GM23338 (cell line): ENCODE measurements at regions not wholly inside any gene's neighbourhood (a gene's known extent, or its start where the extent isn't known, plus 50 kb on each side); places are given as distances from the start of the nearest gene placed in this dataset.
A peak's percentile ranks its signal among the peaks of the same experiment; 100 is the strongest.

Experiments used
- ATAC-seq: fragments of 200-7000 bp; cut with Tn5 transposase; 3 replicates; pipeline ENCODE4 v1.9.1; 2020
- DNase-seq: peaks from one replicate; pipeline ENCODE4 v3.0.0-alpha.2; 2015; ENCODE audit warnings: low spot score
- H2AFZ ChIP-seq: fragments of 200-600 bp; sonication (generic); 2 replicates; pipeline ENCODE4 v1.8.0; 2016; ENCODE audit warnings: antibody characterized with exemption, mild to moderate bottlenecking, moderate library complexity
- H3F3A ChIP-seq: fragments of 200-600 bp; sonication (generic); replicated peaks from 2 replicates; pipeline ENCODE4 v1.8.0; 2017; ENCODE audit warnings: antibody characterized with exemption, mixed run types, low read depth
- H3K27ac ChIP-seq: fragments of 200-600 bp; sonication (generic); 2 replicates; pipeline ENCODE4 v1.6.1; 2016; ENCODE audit warnings: low read depth
- H3K27me3 ChIP-seq: fragments of 200-600 bp; sonication (generic); 2 replicates; pipeline ENCODE4 v1.8.0; 2016; ENCODE audit warnings: mild to moderate bottlenecking, mixed run types, moderate library complexity; ENCODE audit not compliant: insufficient read depth
- H3K36me3 ChIP-seq: fragments of 200-600 bp; sonication (generic); 2 replicates; pipeline ENCODE4 v1.8.0; 2016; ENCODE audit warnings: mild to moderate bottlenecking; ENCODE audit not compliant: insufficient read depth
- H3K4me1 ChIP-seq: fragments of 200-600 bp; sonication (generic); 2 replicates; pipeline ENCODE4 v1.8.0; 2016; ENCODE audit warnings: mild to moderate bottlenecking, moderate library complexity; ENCODE audit not compliant: insufficient read depth
- H3K4me2 ChIP-seq: fragments of 200-600 bp; sonication (generic); 2 replicates; pipeline ENCODE4 v1.7.1; 2017; ENCODE audit warnings: mixed run types
- H3K4me3 ChIP-seq: fragments of 200-600 bp; sonication (generic); 2 replicates; pipeline ENCODE4 v1.6.1; 2016; ENCODE audit warnings: mixed run types
- H3K79me2 ChIP-seq: fragments of 200-600 bp; sonication (generic); replicated peaks from 2 replicates; pipeline ENCODE4 v1.8.0; 2017; ENCODE audit warnings: mild to moderate bottlenecking; ENCODE audit not compliant: insufficient read depth
- H3K9me2 ChIP-seq: fragments of 200-600 bp; sonication (generic); 2 replicates; pipeline ENCODE4 v1.8.0; 2017; ENCODE audit not compliant: insufficient read depth
- H4K20me1 ChIP-seq: fragments of 200-600 bp; sonication (generic); replicated peaks from 2 replicates; pipeline ENCODE4 v1.8.0; 2017; ENCODE audit warnings: mild to moderate bottlenecking; ENCODE audit not compliant: insufficient read depth
- H3K27ac Mint-ChIP-seq: 2 replicates; pipeline ENCODE4 v1.8.0; 2020; ENCODE audit warnings: inconsistent platforms, mild to moderate bottlenecking, moderate library complexity, mixed read lengths
- H3K27me3 Mint-ChIP-seq: 3 replicates; pipeline ENCODE4 v1.8.0; 2022; ENCODE audit warnings: low read depth, mild to moderate bottlenecking, moderate library complexity, mixed read lengths, inconsistent platforms; ENCODE audit not compliant: insufficient read depth, poor library complexity
- H3K36me3 Mint-ChIP-seq: 3 replicates; pipeline ENCODE4 v1.8.0; 2021; ENCODE audit warnings: low read depth, mild to moderate bottlenecking, inconsistent platforms, moderate library complexity, mixed read lengths
- H3K4me1 Mint-ChIP-seq: 3 replicates; pipeline ENCODE4 v1.8.0; 2020; ENCODE audit warnings: mild to moderate bottlenecking, inconsistent platforms, mixed read lengths
- H3K4me3 Mint-ChIP-seq: 3 replicates; pipeline ENCODE4 v1.8.0; 2021; ENCODE audit warnings: moderate library complexity, mild to moderate bottlenecking, inconsistent platforms, mixed read lengths
- H3K9me3 Mint-ChIP-seq: 3 replicates; pipeline ENCODE4 v1.8.0; 2020; ENCODE audit warnings: moderate library complexity, mild to moderate bottlenecking, inconsistent platforms, mixed read lengths
- EZH2 ChIP-seq: fragments of 200-600 bp; sonication (generic); IDR thresholded peaks from one replicate; pipeline ENCODE4 v1.8.0; 2017; ENCODE audit warnings: antibody characterized with exemption, mild to moderate bottlenecking, low read depth; ENCODE audit not compliant: unreplicated experiment
- EZH2phosphoT487 ChIP-seq: fragments of 200-600 bp; sonication (generic); IDR thresholded peaks from one replicate; pipeline ENCODE4 v1.8.1; 2018; ENCODE audit warnings: antibody characterized with exemption; ENCODE audit not compliant: unreplicated experiment
- JUNB ChIP-seq: IDR thresholded peaks from one replicate; pipeline ENCODE4 v1.6.1; 2016; ENCODE audit warnings: antibody characterized with exemption; ENCODE audit not compliant: unreplicated experiment
- POLR2AphosphoS5 ChIP-seq: IDR thresholded peaks from 2 replicates; pipeline ENCODE4 v1.6.1; 2016; ENCODE audit warnings: antibody characterized with exemption, low read depth
- STAT1 ChIP-seq: IDR thresholded peaks from one replicate; pipeline ENCODE4 v1.6.1; 2016; ENCODE audit warnings: antibody characterized with exemption; ENCODE audit not compliant: unreplicated experiment
- ZNF114 ChIP-seq: fragments of 250-450 bp; sonication (Bioruptor Pico); IDR thresholded peaks from 2 replicates; pipeline ENCODE4 v1.5.0; 2020; ENCODE audit warnings: mild to moderate bottlenecking, moderate library complexity
- ZNF331 ChIP-seq: fragments of 250-450 bp; sonication (Bioruptor Pico); IDR thresholded peaks from 2 replicates; pipeline ENCODE4 v1.5.0; 2020; ENCODE audit warnings: low read depth, mild to moderate bottlenecking, moderate library complexity
- TF ChIP-seq, protein P1 (sequence below): IDR thresholded peaks from 2 replicates; pipeline ENCODE4 v1.6.1; 2016; ENCODE audit warnings: antibody characterized with exemption
- TF ChIP-seq, protein P2 (sequence below), 2 experiments: fragments of 200-600 bp in 1 of 2; sonication (generic) in 1 of 2; conservative IDR thresholded peaks; 2 replicates each; pipeline versions ENCODE4 v1.5.1 to v1.6.1; 2016 to 2017; ENCODE audit warnings: antibody characterized with exemption in 2 of 2, low read depth in 2 of 2, mild to moderate bottlenecking in 2 of 2, moderate library complexity in 1 of 2

DNA sequence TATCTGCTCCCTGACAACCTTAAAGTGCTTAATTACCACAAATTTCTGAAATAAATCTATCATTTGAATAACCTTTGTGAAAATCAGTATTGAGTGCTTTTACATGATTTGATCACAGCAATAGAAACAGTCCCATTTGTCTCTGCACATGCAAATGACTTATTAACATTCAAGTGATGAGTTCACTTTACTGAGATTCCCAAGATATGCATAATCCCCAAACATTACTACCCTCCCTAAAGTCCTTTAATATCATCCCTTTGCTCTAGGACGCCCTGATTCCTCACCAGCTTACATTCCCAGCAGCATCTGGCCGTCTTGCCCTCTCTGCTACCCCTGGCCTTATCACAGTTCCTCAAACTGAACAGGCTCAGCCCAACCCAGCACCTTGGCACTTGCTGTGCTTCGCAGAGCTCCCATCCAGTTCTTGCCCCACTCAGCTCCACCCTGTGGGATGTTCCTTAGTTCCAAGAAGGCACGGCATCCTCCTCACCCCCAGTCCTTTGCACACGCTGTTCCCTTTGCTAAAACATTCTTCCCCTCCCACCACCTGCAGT lies 347.5 kb downstream of the PREX1 start:
- Histone ChIP-seq H3K4me1 (no peaks in the 10 kb centered on the region), H3K79me2 (no peaks in the 10 kb centered on the region), H3F3A (no peaks in the 10 kb centered on the region), H2AFZ (no peak overlapping the region), H3K4me3 (no peak overlapping the region), H3K36me3 (no peaks in the 10 kb centered on the region), H3K27ac (no peak overlapping the region), H3K27me3 (no peaks in the 10 kb centered on the region), H3K9me2 (no peaks in the 10 kb centered on the region), H3K4me2 (no peak overlapping the region), H4K20me1 (no peaks in the 10 kb centered on the region)
- Mint-ChIP-seq H3K36me3 (peaks cover 8% of the 10 kb centered on the region; the same call in 2 of the 3 replicates), H3K4me3 (no peak overlapping the region), H3K27me3 (peaks cover 7% of the 10 kb centered on the region), H3K27ac (no peak overlapping the region), H3K9me3 (peaks cover 7% of the 10 kb centered on the region), H3K4me1 (peaks cover 17% of the 10 kb centered on the region)
- ATAC-seq (peak; percentile 24; the same call in 1 of the 3 replicates), DNase-seq (no peak)
- no peak for TF ChIP-seq EZH2
- no peak for TF ChIP-seq ZNF331
- TF ChIP-seq EZH2phosphoT487, result no peak

DNA sequence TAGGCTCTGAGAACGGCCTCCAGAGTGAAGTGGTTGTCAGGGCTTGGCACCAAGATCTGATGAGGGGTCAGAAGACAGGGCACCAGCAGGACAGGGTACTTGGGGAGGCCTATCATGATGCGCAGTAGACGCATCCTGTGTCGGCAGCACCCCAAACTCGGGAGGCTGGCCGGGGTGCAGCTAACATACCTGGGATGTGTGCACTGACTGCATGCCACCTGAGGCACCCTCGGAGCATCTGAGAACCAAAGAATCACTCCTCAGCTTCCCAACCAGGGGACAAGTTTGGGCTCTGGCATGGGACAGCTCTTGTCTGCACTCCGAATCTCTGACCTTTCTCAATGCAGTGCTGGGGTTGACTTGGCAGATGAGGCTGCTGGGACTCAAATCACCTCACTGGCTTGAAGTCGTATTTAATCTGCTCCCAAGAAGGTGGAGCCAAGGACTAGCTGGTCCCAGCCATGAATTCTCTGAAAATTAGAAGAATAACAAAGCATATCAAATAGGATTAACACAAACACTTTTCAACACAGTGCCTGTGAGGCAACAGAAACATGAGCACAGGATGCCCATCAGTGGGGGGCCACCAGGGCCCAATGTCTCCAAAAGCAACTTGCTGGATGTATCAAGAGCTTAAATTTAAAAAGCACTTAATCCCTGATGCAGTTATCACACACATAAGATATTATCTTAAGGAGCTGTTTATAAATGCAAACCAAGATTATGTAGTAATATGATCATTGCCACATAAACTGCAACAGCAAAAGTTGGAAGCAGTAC lies 348.8 kb downstream of the PREX1 start:
- no peaks in the 10 kb centered on the region for H4K20me1 ChIP-seq
- H3K4me3 ChIP-seq, result no peak overlapping the region
- no peak overlapping the region for H3K4me2 ChIP-seq
- H3K27me3 Mint-ChIP-seq, result peaks cover 7% of the 10 kb centered on the region
- H3K9me2 ChIP-seq, result no peaks in the 10 kb centered on the region
- H3K4me1 Mint-ChIP-seq, result peaks cover 17% of the 10 kb centered on the region
- no peaks in the 10 kb centered on the region for H3K27me3 ChIP-seq
- no peaks in the 10 kb centered on the region for H3K36me3 ChIP-seq
- H3K4me3 Mint-ChIP-seq, result no peak overlapping the region
- H3K36me3 Mint-ChIP-seq, result peaks cover 8% of the 10 kb centered on the region; the same call in 2 of the 3 replicates
- no peaks in the 10 kb centered on the region for H3F3A ChIP-seq
- H3K27ac Mint-ChIP-seq, result peak overlapping the region; percentile 68; the same call in 1 of the 2 replicates
- TF ChIP-seq ZNF331, result no peak
- TF ChIP-seq ZNF114 (CRISPR knock-in tag), result no peak
- TF ChIP-seq, protein P1, sequence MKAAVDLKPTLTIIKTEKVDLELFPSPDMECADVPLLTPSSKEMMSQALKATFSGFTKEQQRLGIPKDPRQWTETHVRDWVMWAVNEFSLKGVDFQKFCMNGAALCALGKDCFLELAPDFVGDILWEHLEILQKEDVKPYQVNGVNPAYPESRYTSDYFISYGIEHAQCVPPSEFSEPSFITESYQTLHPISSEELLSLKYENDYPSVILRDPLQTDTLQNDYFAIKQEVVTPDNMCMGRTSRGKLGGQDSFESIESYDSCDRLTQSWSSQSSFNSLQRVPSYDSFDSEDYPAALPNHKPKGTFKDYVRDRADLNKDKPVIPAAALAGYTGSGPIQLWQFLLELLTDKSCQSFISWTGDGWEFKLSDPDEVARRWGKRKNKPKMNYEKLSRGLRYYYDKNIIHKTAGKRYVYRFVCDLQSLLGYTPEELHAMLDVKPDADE, result no peak
- TF ChIP-seq POLR2AphosphoS5, result no peak
- TF ChIP-seq STAT1, result no peak
- no peak for TF ChIP-seq EZH2
- TF ChIP-seq EZH2phosphoT487, result no peak
- TF ChIP-seq, protein P2, sequence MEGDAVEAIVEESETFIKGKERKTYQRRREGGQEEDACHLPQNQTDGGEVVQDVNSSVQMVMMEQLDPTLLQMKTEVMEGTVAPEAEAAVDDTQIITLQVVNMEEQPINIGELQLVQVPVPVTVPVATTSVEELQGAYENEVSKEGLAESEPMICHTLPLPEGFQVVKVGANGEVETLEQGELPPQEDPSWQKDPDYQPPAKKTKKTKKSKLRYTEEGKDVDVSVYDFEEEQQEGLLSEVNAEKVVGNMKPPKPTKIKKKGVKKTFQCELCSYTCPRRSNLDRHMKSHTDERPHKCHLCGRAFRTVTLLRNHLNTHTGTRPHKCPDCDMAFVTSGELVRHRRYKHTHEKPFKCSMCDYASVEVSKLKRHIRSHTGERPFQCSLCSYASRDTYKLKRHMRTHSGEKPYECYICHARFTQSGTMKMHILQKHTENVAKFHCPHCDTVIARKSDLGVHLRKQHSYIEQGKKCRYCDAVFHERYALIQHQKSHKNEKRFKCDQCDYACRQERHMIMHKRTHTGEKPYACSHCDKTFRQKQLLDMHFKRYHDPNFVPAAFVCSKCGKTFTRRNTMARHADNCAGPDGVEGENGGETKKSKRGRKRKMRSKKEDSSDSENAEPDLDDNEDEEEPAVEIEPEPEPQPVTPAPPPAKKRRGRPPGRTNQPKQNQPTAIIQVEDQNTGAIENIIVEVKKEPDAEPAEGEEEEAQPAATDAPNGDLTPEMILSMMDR (conservative IDR thresholded peaks at IDR 0.05; ENCODE audit: low read depth in 2 of 2), result no peak
- TF ChIP-seq JUNB, result no peak
- DNase-seq, result no peak
- peak overlapping the region; percentile 66 for H2AFZ ChIP-seq
- H3K9me3 Mint-ChIP-seq, result peaks cover 7% of the 10 kb centered on the region
- no peak overlapping the region for H3K27ac ChIP-seq
- no peaks in the 10 kb centered on the region for H3K4me1 ChIP-seq
- no peak for ATAC-seq
- no peaks in the 10 kb centered on the region for H3K79me2 ChIP-seq
